BJ (cell line): ENCODE measurements at regions not wholly inside any gene's neighbourhood (a gene's known extent, or its start where the extent isn't known, plus 50 kb on each side); places are given as distances from the start of the nearest gene placed in this dataset.

Experiments
- CTCF ChIA-PET: fragments of 350-600 bp; formaldehyde crosslinking; extraction: SDS; loops from one replicate; lab custom pipeline; 2021; ENCODE audit warnings: antibody characterized with exemption, inconsistent platforms; lab: Yijun Ruan, JAX
- POLR2A ChIA-PET: fragments of 300-600 bp; sonication (Branson Sonifier 250); formaldehyde crosslinking; extraction: SDS; loops from one replicate; lab custom pipeline; 2021; ENCODE audit warnings: antibody characterized with exemption; lab: Charles Lee
- DNase-seq: peaks from one replicate; pipeline ENCODE4 v3.0.0-alpha.2; 2011; ENCODE audit warnings: low read depth
- H3K27me3 ChIP-seq: 2 replicates; pipeline ENCODE4 v1.6.0; 2011; ENCODE audit warnings: low read length; ENCODE audit not compliant: control insufficient read depth, insufficient read depth
- H3K36me3 ChIP-seq: 2 replicates; pipeline ENCODE4 v1.5.1; 2011; ENCODE audit warnings: low read length; ENCODE audit not compliant: control insufficient read depth, insufficient read depth
- H3K4me3 ChIP-seq: 2 replicates; pipeline ENCODE4 v1.5.1; 2011; ENCODE audit warnings: low read depth, mild to moderate bottlenecking, control low read depth, low read length
- TF ChIP-seq, protein P1 (sequence below): IDR thresholded peaks from 2 replicates; pipeline ENCODE4 v1.5.1; 2011; ENCODE audit warnings: low read depth, mild to moderate bottlenecking, control low read depth, inconsistent platforms, low read length, moderate library complexity; ENCODE audit not compliant: insufficient read depth

DNA sequence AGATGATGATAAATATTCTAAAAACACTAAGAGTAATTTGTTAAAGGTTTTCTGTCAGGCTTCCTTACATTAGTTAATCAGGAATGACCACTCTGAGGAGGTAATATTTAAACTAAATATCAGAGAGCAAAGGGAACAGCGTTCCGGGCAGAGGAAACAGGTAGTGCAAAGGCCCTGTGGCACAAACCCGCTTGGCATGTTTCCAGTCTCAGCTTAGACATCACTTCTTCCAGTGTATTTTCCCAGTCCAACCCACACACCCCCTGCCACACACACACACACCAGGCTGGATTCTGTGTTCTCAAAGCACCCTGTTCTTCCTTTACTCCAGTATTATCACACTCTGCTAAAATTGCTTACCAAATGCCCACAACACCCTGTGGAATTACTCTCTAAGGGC is 247.1 kb downstream of the RPS29 start:
- Histone ChIP-seq H3K36me3 (no peaks in the 10 kb centered on the region), H3K27me3 (no peaks in the 10 kb centered on the region), H3K4me3 (no peak overlapping the region)
- ChIA-PET POLR2A (no interaction called here), CTCF (no interaction called here)
- DNase-seq, result no peak
- TF ChIP-seq, protein P1, sequence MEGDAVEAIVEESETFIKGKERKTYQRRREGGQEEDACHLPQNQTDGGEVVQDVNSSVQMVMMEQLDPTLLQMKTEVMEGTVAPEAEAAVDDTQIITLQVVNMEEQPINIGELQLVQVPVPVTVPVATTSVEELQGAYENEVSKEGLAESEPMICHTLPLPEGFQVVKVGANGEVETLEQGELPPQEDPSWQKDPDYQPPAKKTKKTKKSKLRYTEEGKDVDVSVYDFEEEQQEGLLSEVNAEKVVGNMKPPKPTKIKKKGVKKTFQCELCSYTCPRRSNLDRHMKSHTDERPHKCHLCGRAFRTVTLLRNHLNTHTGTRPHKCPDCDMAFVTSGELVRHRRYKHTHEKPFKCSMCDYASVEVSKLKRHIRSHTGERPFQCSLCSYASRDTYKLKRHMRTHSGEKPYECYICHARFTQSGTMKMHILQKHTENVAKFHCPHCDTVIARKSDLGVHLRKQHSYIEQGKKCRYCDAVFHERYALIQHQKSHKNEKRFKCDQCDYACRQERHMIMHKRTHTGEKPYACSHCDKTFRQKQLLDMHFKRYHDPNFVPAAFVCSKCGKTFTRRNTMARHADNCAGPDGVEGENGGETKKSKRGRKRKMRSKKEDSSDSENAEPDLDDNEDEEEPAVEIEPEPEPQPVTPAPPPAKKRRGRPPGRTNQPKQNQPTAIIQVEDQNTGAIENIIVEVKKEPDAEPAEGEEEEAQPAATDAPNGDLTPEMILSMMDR, result no peak

DNA sequence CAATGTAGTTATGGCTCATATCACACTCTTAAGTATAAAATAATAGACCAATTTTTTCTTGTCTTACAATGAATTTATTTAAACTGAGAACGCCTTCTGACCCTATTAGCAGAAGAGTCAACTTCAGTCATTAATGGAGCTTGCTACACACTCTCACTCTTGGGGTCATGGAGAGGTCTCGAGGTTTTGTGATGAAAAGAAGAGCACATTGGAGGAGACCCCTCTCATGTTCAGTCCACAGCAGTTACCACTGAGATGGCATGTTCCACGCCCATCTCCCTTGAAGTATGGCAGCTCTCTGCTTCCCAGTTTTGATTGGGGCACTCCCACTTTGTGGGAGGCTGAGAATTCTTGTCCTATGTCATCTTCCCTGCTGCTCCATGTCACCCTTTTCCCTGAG is 266.4 kb downstream of the RPS29 start:
- DNase-seq, result no peak
- Histone ChIP-seq H3K36me3 (no peaks in the 10 kb centered on the region), H3K4me3 (no peak overlapping the region), H3K27me3 (no peaks in the 10 kb centered on the region)
- ChIA-PET CTCF (no interaction called here), POLR2A (interaction anchor here (0.6 kb wide), 1 partner anchor 235 kb away, joined by 5 read pairs; no protein-coding TSS in a partner anchor)
- TF ChIP-seq, protein P1, result no peak

DNA sequence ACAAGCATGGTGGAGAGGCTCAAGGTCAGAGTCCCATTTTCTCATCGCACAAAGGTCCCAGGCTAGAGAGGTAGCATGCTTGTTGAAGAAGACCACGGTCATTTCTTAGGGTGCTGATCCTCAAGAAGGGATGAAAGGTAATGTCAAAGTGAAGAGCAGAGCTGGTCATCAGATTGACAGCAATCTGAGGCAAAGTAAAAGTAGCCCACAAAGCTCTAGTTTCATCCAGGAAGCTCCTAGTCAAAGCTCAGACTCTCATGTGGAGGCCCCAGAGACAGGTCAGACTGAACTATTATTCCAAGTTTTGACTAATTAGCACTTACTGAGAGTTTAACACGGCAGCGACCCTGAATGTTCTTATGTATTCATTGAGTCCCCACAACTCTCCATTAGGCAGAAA is 270.6 kb downstream of the RPS29 start:
- TF ChIP-seq, protein P1, result no peak
- ChIA-PET CTCF (no interaction called here), POLR2A (no interaction called here)
- DNase-seq, result no peak
- no peak overlapping the region for H3K4me3 ChIP-seq
- H3K27me3 ChIP-seq, result no peaks in the 10 kb centered on the region
- no peaks in the 10 kb centered on the region for H3K36me3 ChIP-seq

DNA sequence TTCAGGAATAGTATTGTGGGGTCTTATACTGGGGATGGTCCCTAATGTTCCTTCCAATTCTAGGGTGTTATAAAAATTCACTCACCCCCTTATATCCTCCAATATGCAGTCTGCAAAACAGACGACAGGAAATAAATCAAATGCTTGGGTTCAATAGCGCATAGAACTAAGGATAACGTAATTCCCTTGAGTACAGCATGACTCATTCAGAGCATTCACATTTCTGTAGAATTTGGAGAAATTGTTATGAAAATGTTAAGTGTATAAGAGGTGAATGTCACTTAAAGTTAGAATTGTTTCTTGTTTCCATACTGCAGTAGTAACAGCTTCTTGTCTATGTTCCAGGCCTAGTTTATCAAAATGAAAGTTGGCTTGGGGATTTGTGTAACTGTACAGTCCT is 271.4 kb downstream of the RPS29 start:
- ChIA-PET CTCF (no interaction called here), POLR2A (no interaction called here)
- Histone ChIP-seq H3K27me3 (no peaks in the 10 kb centered on the region), H3K36me3 (no peaks in the 10 kb centered on the region), H3K4me3 (no peak overlapping the region)
- DNase-seq, result no peak
- TF ChIP-seq, protein P1, result no peak

DNA sequence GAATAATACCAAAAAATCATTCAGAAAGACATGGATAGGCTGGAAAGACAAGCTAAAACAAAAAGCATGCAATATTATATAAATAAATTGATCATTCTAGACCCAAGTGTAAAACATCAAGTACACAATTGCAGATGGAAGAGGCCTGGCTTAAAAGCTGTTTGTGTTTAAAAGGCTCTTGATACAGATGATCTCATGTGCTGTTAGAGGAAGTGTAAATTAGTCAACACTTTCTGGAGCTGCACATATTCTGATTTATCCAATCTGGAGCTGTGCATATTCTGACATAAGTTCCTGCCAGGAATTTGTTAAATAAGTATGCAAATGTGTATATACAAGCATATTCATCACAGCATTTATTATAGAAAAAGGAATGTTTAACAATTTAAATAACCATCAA is 273.1 kb downstream of the RPS29 start:
- ChIA-PET CTCF (no interaction called here), POLR2A (no interaction called here)
- DNase-seq, result no peak
- Histone ChIP-seq H3K36me3 (no peaks in the 10 kb centered on the region), H3K27me3 (no peaks in the 10 kb centered on the region), H3K4me3 (no peak overlapping the region)
- TF ChIP-seq, protein P1, result no peak
